ENCODE measurements at regions not wholly inside any gene's neighbourhood (a gene's known extent, or its start where the extent isn't known, plus 50 kb on each side); places are given as distances from the start of the nearest gene placed in this dataset.
A peak's percentile ranks its signal among the peaks of the same experiment; 100 is the strongest.

DNA sequence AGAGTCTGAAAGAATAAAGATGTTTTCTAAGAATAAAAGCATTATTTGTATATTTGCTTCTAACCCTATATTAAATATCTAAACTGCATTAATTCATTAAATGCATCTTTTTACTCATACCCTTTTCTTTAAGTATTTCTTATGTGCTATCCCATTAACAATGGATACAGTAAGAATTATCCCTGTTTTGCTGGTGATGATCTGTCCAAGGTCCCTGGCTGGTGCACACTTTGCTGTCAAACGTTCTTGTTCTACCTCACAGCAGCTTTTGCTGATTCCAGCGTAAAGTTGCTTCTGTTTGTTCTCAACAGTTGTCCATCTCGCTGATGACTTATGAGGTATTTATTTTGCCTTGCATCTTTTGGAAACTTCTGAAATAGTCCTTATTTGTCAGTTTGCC is 504.0 kb downstream of the PLCL1 start:
- Histone ChIP-seq H2AFZ (ENCODE audit: low read depth, low read length) (no peak overlapping the region), H3K27me3 (ENCODE audit: low read depth, low read length) (peaks cover 12% of the 10 kb centered on the region), H3K4me2 (ENCODE audit: low read length) (no peak overlapping the region), H4K20me1 (ENCODE audit: insufficient read depth, low read length) (no peaks in the 10 kb centered on the region), H3K36me3 (replicated peaks; ENCODE audit: low read depth, low read length) (no peaks in the 10 kb centered on the region), H3K4me3 (ENCODE audit: low read length) (no peak overlapping the region), H3K79me2 (ENCODE audit: low read length) (no peaks in the 10 kb centered on the region), H3K4me1 (ENCODE audit: low read length) (peaks cover 5% of the 10 kb centered on the region), H3K9me3 (ENCODE audit: insufficient read depth, low read length) (no peaks in the 10 kb centered on the region), H3K9ac (ENCODE audit: low read length) (no peak overlapping the region), H3K27ac (ENCODE audit: low read length) (no peak overlapping the region)
- TF ChIP-seq EZH2phosphoT487 (IDR thresholded peaks at IDR 0.05; ENCODE audit: low read depth) = no peak
- TF ChIP-seq, protein P1, sequence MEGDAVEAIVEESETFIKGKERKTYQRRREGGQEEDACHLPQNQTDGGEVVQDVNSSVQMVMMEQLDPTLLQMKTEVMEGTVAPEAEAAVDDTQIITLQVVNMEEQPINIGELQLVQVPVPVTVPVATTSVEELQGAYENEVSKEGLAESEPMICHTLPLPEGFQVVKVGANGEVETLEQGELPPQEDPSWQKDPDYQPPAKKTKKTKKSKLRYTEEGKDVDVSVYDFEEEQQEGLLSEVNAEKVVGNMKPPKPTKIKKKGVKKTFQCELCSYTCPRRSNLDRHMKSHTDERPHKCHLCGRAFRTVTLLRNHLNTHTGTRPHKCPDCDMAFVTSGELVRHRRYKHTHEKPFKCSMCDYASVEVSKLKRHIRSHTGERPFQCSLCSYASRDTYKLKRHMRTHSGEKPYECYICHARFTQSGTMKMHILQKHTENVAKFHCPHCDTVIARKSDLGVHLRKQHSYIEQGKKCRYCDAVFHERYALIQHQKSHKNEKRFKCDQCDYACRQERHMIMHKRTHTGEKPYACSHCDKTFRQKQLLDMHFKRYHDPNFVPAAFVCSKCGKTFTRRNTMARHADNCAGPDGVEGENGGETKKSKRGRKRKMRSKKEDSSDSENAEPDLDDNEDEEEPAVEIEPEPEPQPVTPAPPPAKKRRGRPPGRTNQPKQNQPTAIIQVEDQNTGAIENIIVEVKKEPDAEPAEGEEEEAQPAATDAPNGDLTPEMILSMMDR (IDR thresholded peaks at IDR 0.05; ENCODE audit: low read depth, low read length) = no peak

DNA sequence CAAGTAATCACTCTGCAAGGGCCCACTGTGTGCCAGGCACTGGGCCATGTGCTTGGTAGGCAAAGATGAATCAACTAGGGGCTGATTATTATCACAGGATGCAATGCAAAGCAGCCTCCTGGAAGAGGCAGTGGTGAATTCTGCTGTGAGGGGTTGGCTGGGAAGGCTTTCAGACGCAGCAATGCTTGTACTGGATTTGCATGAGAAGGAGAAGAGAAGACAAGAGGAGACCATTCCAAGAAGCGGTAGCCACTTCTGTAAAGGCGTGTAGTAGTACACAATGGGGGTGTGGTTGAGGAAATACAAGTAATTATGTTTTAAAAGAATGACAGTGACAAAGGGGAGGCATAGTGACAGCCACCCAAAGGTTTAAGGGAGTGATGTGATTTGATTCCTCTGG is 502.7 kb downstream of the PLCL1 start:
- no peak overlapping the region for H3K4me2 ChIP-seq (ENCODE audit: low read length)
- H3K27me3 ChIP-seq (ENCODE audit: low read depth, low read length) = 0 out of 2 replicates have a peak, but pooled peaks cover 4% of the 10 kb centered on the region
- H3K79me2 ChIP-seq (ENCODE audit: low read length) = no peaks in the 10 kb centered on the region
- no peaks in the 10 kb centered on the region for H4K20me1 ChIP-seq (ENCODE audit: insufficient read depth, low read length)
- no peak overlapping the region for H3K27ac ChIP-seq (ENCODE audit: low read length)
- no peaks in the 10 kb centered on the region for H3K36me3 ChIP-seq (replicated peaks; ENCODE audit: low read depth, low read length)
- TF ChIP-seq EZH2phosphoT487 (IDR thresholded peaks at IDR 0.05; ENCODE audit: low read depth) = no peak
- TF ChIP-seq, protein P1 (IDR thresholded peaks at IDR 0.05; ENCODE audit: low read depth, low read length) = no peak
- H3K4me1 ChIP-seq (ENCODE audit: low read length) = no peaks in the 10 kb centered on the region
- no peak overlapping the region for H2AFZ ChIP-seq (ENCODE audit: low read depth, low read length)
- H3K9me3 ChIP-seq (ENCODE audit: insufficient read depth, low read length) = no peaks in the 10 kb centered on the region
- H3K4me3 ChIP-seq (ENCODE audit: low read length) = no peak overlapping the region
- no peak overlapping the region for H3K9ac ChIP-seq (ENCODE audit: low read length)

DNA sequence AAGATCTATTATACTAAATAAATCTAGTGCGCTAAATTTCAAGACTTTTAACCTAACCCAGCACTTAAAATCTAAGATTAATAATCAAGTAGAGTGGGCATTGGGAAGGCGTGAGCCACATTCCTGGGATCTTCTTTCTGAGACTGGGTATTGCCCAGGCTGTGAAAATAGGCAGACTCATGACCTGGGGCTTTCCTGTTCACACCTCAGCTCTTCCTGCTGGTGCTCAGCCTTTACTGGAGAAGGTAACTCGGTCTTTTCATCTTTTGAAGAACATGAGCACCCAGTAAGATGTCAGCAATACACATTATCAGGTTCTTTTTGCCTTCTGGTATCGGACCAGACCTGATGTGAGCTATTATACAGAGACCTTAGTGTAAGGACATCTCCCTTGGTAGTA is 500.5 kb downstream of the PLCL1 start:
- TF ChIP-seq, protein P1 (IDR thresholded peaks at IDR 0.05; ENCODE audit: low read depth, low read length) = no peak
- no peak for TF ChIP-seq EZH2phosphoT487 (IDR thresholded peaks at IDR 0.05; ENCODE audit: low read depth)
- H3K27me3 ChIP-seq (ENCODE audit: low read depth, low read length) = peaks cover 5% of the 10 kb centered on the region; the same call in 1 of the 2 replicates
- no peaks in the 10 kb centered on the region for H4K20me1 ChIP-seq (ENCODE audit: insufficient read depth, low read length)
- no peak overlapping the region for H3K4me2 ChIP-seq (ENCODE audit: low read length)
- no peaks in the 10 kb centered on the region for H3K79me2 ChIP-seq (ENCODE audit: low read length)
- H3K9me3 ChIP-seq (ENCODE audit: insufficient read depth, low read length) = no peaks in the 10 kb centered on the region
- no peaks in the 10 kb centered on the region for H3K36me3 ChIP-seq (replicated peaks; ENCODE audit: low read depth, low read length)
- H2AFZ ChIP-seq (ENCODE audit: low read depth, low read length) = no peak overlapping the region
- H3K4me1 ChIP-seq (ENCODE audit: low read length) = no peaks in the 10 kb centered on the region
- no peak overlapping the region for H3K4me3 ChIP-seq (ENCODE audit: low read length)
- H3K9ac ChIP-seq (ENCODE audit: low read length) = no peak overlapping the region
- H3K27ac ChIP-seq (ENCODE audit: low read length) = no peak overlapping the region

DNA sequence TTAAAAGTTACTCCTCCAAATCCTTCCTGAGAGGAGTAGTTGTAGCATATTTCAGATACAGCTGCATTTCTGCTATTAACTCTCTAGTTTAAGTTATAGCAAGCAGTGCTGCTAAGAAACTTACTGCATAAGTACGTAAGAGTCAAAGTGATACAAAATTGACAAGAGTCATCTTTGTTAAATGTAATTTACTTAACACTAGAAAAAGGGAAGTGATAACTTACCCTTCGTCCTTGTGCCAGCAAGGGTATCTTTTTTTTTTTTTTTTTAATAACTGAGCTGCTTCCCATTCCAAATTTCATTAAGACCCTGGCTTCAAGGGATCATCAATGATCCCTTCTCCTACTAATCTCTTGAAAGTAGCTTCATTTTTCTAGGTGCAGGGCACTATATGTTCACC is 493.0 kb downstream of the PLCL1 start:
- no peaks in the 10 kb centered on the region for H3K36me3 ChIP-seq (replicated peaks; ENCODE audit: low read depth, low read length)
- no peaks in the 10 kb centered on the region for H3K9me3 ChIP-seq (ENCODE audit: insufficient read depth, low read length)
- no peak for TF ChIP-seq EZH2phosphoT487 (IDR thresholded peaks at IDR 0.05; ENCODE audit: low read depth)
- TF ChIP-seq, protein P1 (IDR thresholded peaks at IDR 0.05; ENCODE audit: low read depth, low read length) = no peak
- H3K4me1 ChIP-seq (ENCODE audit: low read length) = peaks cover 11% of the 10 kb centered on the region
- no peaks in the 10 kb centered on the region for H3K79me2 ChIP-seq (ENCODE audit: low read length)
- H3K9ac ChIP-seq (ENCODE audit: low read length) = no peak overlapping the region
- peak overlapping the region; percentile 36; the same call in 1 of the 2 replicates for H3K4me3 ChIP-seq (ENCODE audit: low read length)
- no peak overlapping the region for H2AFZ ChIP-seq (ENCODE audit: low read depth, low read length)
- H3K27me3 ChIP-seq (ENCODE audit: low read depth, low read length) = peaks cover 5% of the 10 kb centered on the region; the same call in 1 of the 2 replicates
- H4K20me1 ChIP-seq (ENCODE audit: insufficient read depth, low read length) = no peaks in the 10 kb centered on the region
- H3K4me2 ChIP-seq (ENCODE audit: low read length) = peak overlapping the region; percentile 69
- 0 out of 2 replicates have a peak overlapping the region, but pooled peaks have one; percentile 11 for H3K27ac ChIP-seq (ENCODE audit: low read length)

All from OCI-LY3 (cell line).